Spleen (tissue), 11 donors: ENCODE measurements at regions not wholly inside any gene's neighbourhood (a gene's known extent, or its start where the extent isn't known, plus 50 kb on each side); places are given as distances from the start of the nearest gene placed in this dataset.

ENCODE experiments used
- DNase-seq: peaks from one replicate; pipeline ENCODE4 v3.0.0-alpha.2; 2020
- H3K27ac ChIP-seq, 8 donors: fragments of 200-600 bp; sonication (generic) in 7 of 8; 1 replicate in 4 of 8; 2 replicates in 4 of 8; pipeline versions ENCODE4 v1.5.0 to v1.8.0; 2016 to 2021; ENCODE audit warnings: inconsistent platforms in 4 of 8, mild to moderate bottlenecking in 4 of 8, moderate library complexity in 1 of 8
- H3K27me3 ChIP-seq, 7 donors: fragments of 200-600 bp; sonication (generic) in 6 of 7; replicated peaks in 1 of 7; 1 replicate in 4 of 7; 2 replicates in 3 of 7; pipeline versions ENCODE4 v1.5.0 to v1.8.0; 2016 to 2021; ENCODE audit warnings: inconsistent platforms in 3 of 7, mild to moderate bottlenecking in 1 of 7
- H3K36me3 ChIP-seq, 6 donors: fragments of 200-600 bp; sonication (generic) in 5 of 6; 1 replicate in 4 of 6; 2 replicates in 2 of 6; pipeline versions ENCODE4 v1.5.0 to v1.8.0; 2016 to 2021; ENCODE audit warnings: inconsistent platforms in 2 of 6
- H3K4me1 ChIP-seq, 6 donors: fragments of 200-600 bp; sonication (generic) in 5 of 6; 1 replicate in 3 of 6; 2 replicates in 3 of 6; pipeline versions ENCODE4 v1.5.0 to v1.8.0; 2016 to 2021; ENCODE audit warnings: inconsistent platforms in 3 of 6
- H3K4me3 ChIP-seq, 8 donors: fragments of 200-600 bp; sonication (generic) in 7 of 8; 1 replicate in 4 of 8; 2 replicates in 4 of 8; pipeline versions ENCODE4 v1.5.0 to v1.8.0; 2016 to 2021; ENCODE audit warnings: inconsistent platforms in 4 of 8, mild to moderate bottlenecking in 4 of 8, moderate library complexity in 2 of 8
- H3K9me3 ChIP-seq, 8 donors: fragments of 200-600 bp; sonication (generic) in 7 of 8; 1 replicate in 4 of 8; 2 replicates in 4 of 8; pipeline versions ENCODE4 v1.5.0 to v1.8.0; 2016 to 2021; ENCODE audit warnings: inconsistent platforms in 4 of 8
- CTCF ChIP-seq, 11 experiments: fragments of 200-600 bp in 7 of 11; fragments of 450-650 bp in 4 of 11; sonication (generic) in 4 of 11; IDR thresholded peaks in 8 of 11; conservative IDR thresholded peaks in 3 of 11; 1 replicate in 7 of 11; 2 replicates in 4 of 11; pipeline versions ENCODE4 v1.4.0 to v1.8.0; 2016 to 2021; ENCODE audit warnings: antibody characterized with exemption in 11 of 11, inconsistent platforms in 4 of 11, mild to moderate bottlenecking in 1 of 11
- POLR2A ChIP-seq, 3 donors: fragments of 450-650 bp; IDR thresholded peaks; one replicate each; pipeline ENCODE4 v1.5.1; 2017; ENCODE audit warnings: antibody characterized with exemption in 3 of 3, mild to moderate bottlenecking in 1 of 3
- POLR2AphosphoS5 ChIP-seq, 3 donors: sonication (generic); formaldehyde crosslinking; IDR thresholded peaks; one replicate each; pipeline ENCODE4 v1.5.1; 2017; ENCODE audit warnings: antibody characterized with exemption in 3 of 3
- whole genome bisulfite sequencing, 5 donors: extraction: QIAGEN DNeasy Blood & Tissue Kit in 3 of 5; methylation state at CpG; one replicate each; pipeline versions ENCODE4 v1.1.5 to v1.1.7; 2013 to 2018; 5-methylcytosine and 5-hydroxymethylcytosine counted together
- intact Hi-C: fragments of 100-400 bp; cut with DNase I; formaldehyde crosslinking; loops from one replicate; pipeline ENCODE4 v1.15.0; 2023; ENCODE audit warnings: low total_unique reads
- donor health status: healthy with polysubstance abuse.
- donor health status: DM: no; HTN: no; CAD: no; lungs with moderate emphysema.
- donor health status: DM: no; HTN: no; CAD: no.
- donor health status: Bipolar disorder and iron deficiency.
- donor health status: healthy.
- donor health status: DM: no; HTN: no; CAD: no.
- donor health status: DM: yes; HTN: yes; CAD: no.

DNA sequence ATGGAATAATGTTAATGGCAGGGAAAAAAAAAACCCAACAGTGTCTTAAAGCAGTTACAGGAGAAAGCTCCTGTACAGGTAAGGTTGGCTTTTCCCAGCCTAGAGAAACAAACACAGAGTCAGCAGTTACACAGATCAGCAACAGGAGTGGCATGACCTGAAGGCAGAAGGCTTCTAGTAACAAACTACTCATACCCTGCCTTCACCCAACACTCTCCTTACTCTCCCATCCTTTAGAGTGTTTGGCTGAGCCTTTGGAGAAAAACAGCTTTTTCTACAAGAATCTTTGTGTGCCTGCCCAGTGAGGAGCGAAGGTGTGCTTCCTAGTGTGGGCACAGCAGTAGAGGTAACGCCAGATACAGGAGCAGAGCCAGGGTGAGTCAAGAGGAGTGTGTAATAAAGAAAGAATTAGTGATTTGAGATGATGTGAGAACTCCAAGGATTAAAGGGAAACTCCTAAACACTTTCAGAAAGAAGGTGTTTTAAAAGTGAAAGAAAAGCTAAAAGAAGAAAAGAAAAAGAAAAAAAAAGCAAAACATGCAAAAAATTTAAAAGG lies 152.7 kb downstream of the POLR2M start:
- intact Hi-C loops, result loop anchor here (10.0 kb wide), 1 partner anchor 104 kb away; no protein-coding TSS in a partner anchor
- Histone ChIP-seq H3K4me1 (peaks cover 0 to 6% (median 0%) of the 10 kb centered on the region in 6 donors), H3K9me3 (no peaks in the 10 kb centered on the region), H3K27ac (no peak overlapping the region), H3K36me3 (no peaks in the 10 kb centered on the region), H3K27me3 (no peaks in the 10 kb centered on the region), H3K4me3 (no peak overlapping the region)
- WGBS, 5 donors, result 72 to 93% (median 83%) methylated on average over 2 of the region's 2 CpGs
- no peak for TF ChIP-seq POLR2A (IDR thresholded peaks at IDR 0.05)
- no peak for TF ChIP-seq CTCF (IDR thresholded peaks at IDR 0.05 in 8 of 11, conservative IDR thresholded peaks at IDR 0.05 in 3 of 11)
- TF ChIP-seq POLR2AphosphoS5 (IDR thresholded peaks at IDR 0.05), result no peak
- no peak for DNase-seq

- no peak for DNase-seq
- Histone ChIP-seq H3K4me1 (peaks cover 0 to 6% (median 0%) of the 10 kb centered on the region in 6 donors), H3K9me3 (no peaks in the 10 kb centered on the region), H3K27me3 (no peaks in the 10 kb centered on the region), H3K27ac (no peak overlapping the region), H3K4me3 (no peak overlapping the region), H3K36me3 (no peaks in the 10 kb centered on the region)
- 15 to 22% (median 20%) methylated on average over 6 of the region's 6 CpGs for WGBS, 5 donors
- intact Hi-C loops, result loop anchor here (5.0 kb wide), 1 partner anchor 304 kb away; no protein-coding TSS in a partner anchor
- TF ChIP-seq POLR2AphosphoS5 (IDR thresholded peaks at IDR 0.05) (no peak), CTCF (IDR thresholded peaks at IDR 0.05 in 8 of 11, conservative IDR thresholded peaks at IDR 0.05 in 3 of 11) (peak; percentile 40 to 86 (median 77)), POLR2A (IDR thresholded peaks at IDR 0.05) (no peak)
Measured at GRCh38 chr15:57861034-57861638, 154.6 kb downstream of the POLR2M start.

DNA sequence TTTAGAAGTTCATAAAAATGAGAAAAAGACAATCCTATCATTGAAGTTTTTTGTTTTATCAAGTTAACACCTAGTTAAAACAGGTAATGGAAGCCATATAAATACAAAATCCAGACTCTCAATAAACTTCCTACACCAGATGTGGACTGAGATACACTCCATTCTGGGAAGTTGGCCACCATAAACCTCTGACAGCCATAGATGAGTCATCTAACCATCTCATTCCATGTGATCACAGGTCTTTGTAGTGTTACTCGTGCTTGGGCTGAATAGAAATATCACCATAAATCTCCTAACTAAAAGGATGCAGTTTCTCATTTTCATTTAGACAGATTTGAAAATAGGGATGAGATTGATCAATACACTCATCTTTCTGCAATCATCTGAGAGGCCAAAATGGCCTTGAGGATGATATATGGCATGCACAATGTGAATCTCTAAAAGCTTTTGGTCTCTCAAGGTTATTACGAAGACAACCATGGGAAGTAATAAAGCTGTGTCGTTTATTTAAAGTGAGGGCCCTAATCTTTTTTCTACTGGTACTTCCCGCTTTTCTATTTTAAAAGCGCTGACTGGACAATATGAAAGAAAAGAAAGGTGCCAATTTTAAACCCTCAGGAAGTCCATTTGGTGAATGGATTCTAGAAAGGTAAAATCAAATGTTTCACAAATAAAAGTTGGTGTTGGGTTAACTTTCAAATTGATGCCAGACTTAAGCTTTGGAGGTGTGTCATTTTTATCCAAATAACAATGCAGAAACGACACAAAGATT lies 155.5 kb downstream of the POLR2M start:
- Histone ChIP-seq H3K4me1 (peaks cover 0 to 6% (median 0%) of the 10 kb centered on the region in 6 donors), H3K9me3 (no peaks in the 10 kb centered on the region), H3K4me3 (no peak overlapping the region), H3K27ac (no peak overlapping the region), H3K36me3 (no peaks in the 10 kb centered on the region), H3K27me3 (peaks cover 0 to 4% (median 0%) of the 10 kb centered on the region in 7 donors)
- TF ChIP-seq CTCF (IDR thresholded peaks at IDR 0.05 in 8 of 11, conservative IDR thresholded peaks at IDR 0.05 in 3 of 11) (no peak), POLR2A (IDR thresholded peaks at IDR 0.05) (no peak), POLR2AphosphoS5 (IDR thresholded peaks at IDR 0.05) (no peak)
- 43 to 53% (median 46%) methylated on average over 6 of the region's 6 CpGs for WGBS, 5 donors
- no peak for DNase-seq
- intact Hi-C loops, result loop anchor here (5.0 kb wide), 1 partner anchor 305 kb away; no protein-coding TSS in a partner anchor

DNA sequence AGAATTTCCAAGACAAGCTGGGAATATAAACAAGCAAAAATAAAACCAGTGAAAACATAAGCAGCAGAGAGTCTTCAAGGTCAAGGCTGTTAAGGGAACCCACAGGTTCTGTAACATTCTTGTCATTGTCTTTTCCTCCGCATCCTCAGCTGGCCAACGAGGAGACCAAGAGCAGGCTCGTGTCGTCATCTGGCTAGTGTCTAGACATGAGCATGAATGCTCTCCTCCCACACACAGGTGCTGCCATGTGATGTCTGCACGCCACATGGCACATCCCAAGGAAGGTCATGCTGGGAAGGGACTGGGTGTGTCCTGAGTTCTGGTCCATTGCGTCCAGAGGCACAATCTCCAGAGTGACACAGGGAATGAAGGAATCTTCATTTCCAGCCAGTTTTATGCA lies 156.2 kb downstream of the POLR2M start:
- Histone ChIP-seq H3K9me3 (no peaks in the 10 kb centered on the region), H3K4me1 (peaks cover 0 to 6% (median 0%) of the 10 kb centered on the region in 6 donors), H3K27ac (no peak overlapping the region), H3K27me3 (peaks cover 0 to 12% (median 5%) of the 10 kb centered on the region in 7 donors), H3K4me3 (no peak overlapping the region), H3K36me3 (no peaks in the 10 kb centered on the region)
- TF ChIP-seq CTCF (IDR thresholded peaks at IDR 0.05 in 8 of 11, conservative IDR thresholded peaks at IDR 0.05 in 3 of 11), result no peak
- DNase-seq, result no peak
- 79 to 95% (median 92%) methylated on average over 5 to 6 of the region's 6 CpGs for WGBS, 5 donors
- intact Hi-C loops, result loop anchor here (5.0 kb wide), 1 partner anchor 305 kb away; no protein-coding TSS in a partner anchor
